Small intestine (tissue), 7 donors: ENCODE measurements at regions not wholly inside any gene's neighbourhood (a gene's known extent, or its start where the extent isn't known, plus 50 kb on each side); places are given as distances from the start of the nearest gene placed in this dataset.

Experiments used
- DNase-seq, 2 donors: peaks; one replicate each; pipeline versions ENCODE4 v3.0.0 to v3.0.0-alpha.2; 2013
- FAIRE-seq: peaks from 2 replicates; lab custom pipeline; 2012; peaks lifted over from hg19 to GRCh38; lab: Jason Lieb, UNC
- H3K27ac ChIP-seq, 3 donors: one replicate each; pipeline ENCODE4 v1.5.1; 2013; ENCODE audit warnings: low read length in 2 of 3, mild to moderate bottlenecking in 2 of 3, control low read depth in 1 of 3, inconsistent platforms in 1 of 3, low read depth in 1 of 3, moderate library complexity in 1 of 3
- H3K27me3 ChIP-seq, 3 donors: one replicate each; pipeline ENCODE4 v1.6.1; 2013; ENCODE audit warnings: low read length in 3 of 3, inconsistent platforms in 1 of 3; ENCODE audit not compliant: control insufficient read depth in 3 of 3, insufficient read depth in 3 of 3
- H3K36me3 ChIP-seq, 3 donors: one replicate each; pipeline ENCODE4 v1.6.1; 2013; ENCODE audit warnings: low read length in 3 of 3, inconsistent platforms in 1 of 3, low read depth in 1 of 3, mild to moderate bottlenecking in 1 of 3, moderate library complexity in 1 of 3; ENCODE audit not compliant: control insufficient read depth in 3 of 3, insufficient read depth in 2 of 3
- H3K4me1 ChIP-seq, 3 donors: one replicate each; pipeline ENCODE4 v1.6.1; 2013; ENCODE audit warnings: low read length in 2 of 3, inconsistent platforms in 1 of 3, low read depth in 1 of 3, mild to moderate bottlenecking in 1 of 3, moderate library complexity in 1 of 3; ENCODE audit not compliant: control insufficient read depth in 3 of 3, insufficient read depth in 2 of 3
- H3K4me3 ChIP-seq, 3 donors: one replicate each; pipeline ENCODE4 v1.5.1; 2013; ENCODE audit warnings: low read length in 3 of 3, control low read depth in 1 of 3, inconsistent platforms in 1 of 3, low read depth in 1 of 3, mild to moderate bottlenecking in 1 of 3, moderate library complexity in 1 of 3
- H3K9me3 ChIP-seq, 2 donors: one replicate each; pipeline ENCODE4 v1.6.1; 2013; ENCODE audit warnings: low read depth in 1 of 2, low read length in 1 of 2; ENCODE audit not compliant: control insufficient read depth in 2 of 2, insufficient read depth in 1 of 2
- WGBS, 3 donors: extraction: QIAGEN DNeasy Blood & Tissue Kit; methylation state at CpG; one replicate each; pipeline ENCODE4 v1.1.7; 2013; 5-methylcytosine and 5-hydroxymethylcytosine counted together
- donor health status: healthy with polysubstance abuse.
- donor health status: control.
- donor health status: control.
- donor health status: Bipolar disorder and iron deficiency.
- donor health status: healthy.

- no peak for DNase-seq
- Histone ChIP-seq H3K36me3 (no peaks in the 10 kb centered on the region), H3K9me3 (no peaks in the 10 kb centered on the region), H3K4me3 (no peak overlapping the region), H3K27ac (no peak overlapping the region), H3K4me1 (no peaks in the 10 kb centered on the region), H3K27me3 (no peaks in the 10 kb centered on the region)
- 54 to 68% (median 59%) methylated on average over 5 of the region's 5 CpGs for WGBS, 3 donors
- FAIRE-seq = no peak
Measured at GRCh38 chr14:54275997-54276725, 120.6 kb upstream of the CDKN3 start.

- WGBS, 3 donors = 42 to 59% (median 43%) methylated on average over 2 of the region's 2 CpGs
- FAIRE-seq = no peak
- no peak for DNase-seq
Measured at GRCh38 chr14:54278087-54278486, 118.7 kb upstream of the CDKN3 start.

DNA sequence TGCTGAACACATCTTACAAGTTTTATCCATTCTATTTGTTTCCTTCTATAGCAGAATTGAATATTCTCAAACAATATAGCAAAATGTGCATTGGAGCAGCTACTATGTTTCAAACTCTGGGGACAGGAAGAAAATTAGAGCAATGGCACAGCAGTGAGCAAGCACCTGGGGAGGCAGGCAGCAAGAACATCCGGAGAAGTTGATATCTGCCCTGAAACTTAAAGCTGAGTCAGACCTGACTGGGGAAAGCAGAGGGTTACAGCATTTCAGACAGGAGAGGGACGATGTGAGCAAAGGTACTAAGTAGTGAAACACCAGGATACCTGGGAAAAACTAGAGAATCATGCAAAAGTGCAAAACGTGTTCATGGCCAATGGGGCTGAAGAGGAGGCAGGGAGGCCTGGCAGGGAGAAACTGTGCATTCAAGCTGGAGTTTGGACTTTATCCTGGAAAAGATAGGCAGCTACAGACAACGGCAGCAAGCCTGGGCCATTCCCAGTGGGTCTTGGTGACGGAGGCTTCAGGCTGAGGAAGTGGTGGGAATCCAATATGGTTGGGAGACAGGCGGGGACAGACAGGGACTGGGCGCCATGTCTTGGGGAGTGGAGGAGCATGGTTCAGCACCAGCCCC, 118.0 kb upstream of the CDKN3 start:
- no peak overlapping the region for H3K27ac ChIP-seq
- H3K36me3 ChIP-seq = no peaks in the 10 kb centered on the region
- H3K9me3 ChIP-seq = no peaks in the 10 kb centered on the region
- WGBS, 3 donors = 63 to 84% (median 70%) methylated on average over 7 of the region's 7 CpGs
- no peak for DNase-seq
- no peaks in the 10 kb centered on the region for H3K27me3 ChIP-seq
- FAIRE-seq = no peak
- H3K4me3 ChIP-seq = no peak overlapping the region
- H3K4me1 ChIP-seq = no peaks in the 10 kb centered on the region

More at GRCh38 chr14:54278087-54278486, 118.7 kb upstream of the CDKN3 start:
- H3K4me3 ChIP-seq = no peak overlapping the region
- H3K9me3 ChIP-seq = no peaks in the 10 kb centered on the region
- H3K36me3 ChIP-seq = no peaks in the 10 kb centered on the region
- H3K4me1 ChIP-seq = no peaks in the 10 kb centered on the region
- H3K27ac ChIP-seq = no peak overlapping the region
- H3K27me3 ChIP-seq = no peaks in the 10 kb centered on the region

DNA sequence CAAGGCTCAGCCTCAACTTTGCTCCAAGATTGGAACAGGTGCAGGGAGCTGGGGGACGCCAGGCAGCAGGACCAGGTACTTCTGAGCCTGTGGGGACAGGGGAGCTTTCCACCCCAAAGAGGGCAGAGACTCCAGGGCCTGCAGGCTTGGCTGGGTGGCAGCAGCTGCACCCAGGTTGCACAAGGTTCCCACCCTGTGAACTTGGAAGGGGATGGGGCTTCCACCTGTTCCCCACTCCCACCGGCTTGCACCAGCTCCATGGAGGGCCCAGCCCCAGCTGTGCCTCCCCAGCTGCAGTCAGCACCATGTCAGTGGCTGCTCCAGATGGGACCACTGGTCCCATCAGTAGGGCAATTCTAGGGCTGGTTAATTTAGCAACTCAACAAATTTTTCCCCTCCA, 114.0 kb upstream of the CDKN3 start:
- 53 to 82% (median 74%) methylated on average over 2 of the region's 2 CpGs for WGBS, 3 donors
- no peak for FAIRE-seq
- H3K27me3 ChIP-seq = no peaks in the 10 kb centered on the region

GRCh38 chr14:54285030-54285429, 111.8 kb upstream of the CDKN3 start:
- Histone ChIP-seq H3K27me3 (no peaks in the 10 kb centered on the region), H3K27ac (no peak overlapping the region), H3K36me3 (no peaks in the 10 kb centered on the region), H3K4me3 (no peak overlapping the region), H3K4me1 (no peaks in the 10 kb centered on the region), H3K9me3 (no peaks in the 10 kb centered on the region)
- DNase-seq = no peak
- no peak for FAIRE-seq
- WGBS, 3 donors = 89 to 93% (median 92%) methylated on average over 6 of the region's 6 CpGs

More for the DNA sequence above, 114.0 kb upstream of the CDKN3 start:
- Histone ChIP-seq H3K36me3 (no peaks in the 10 kb centered on the region), H3K4me3 (no peak overlapping the region), H3K4me1 (no peaks in the 10 kb centered on the region), H3K27ac (no peak overlapping the region), H3K9me3 (no peaks in the 10 kb centered on the region)
- no peak for DNase-seq

DNA sequence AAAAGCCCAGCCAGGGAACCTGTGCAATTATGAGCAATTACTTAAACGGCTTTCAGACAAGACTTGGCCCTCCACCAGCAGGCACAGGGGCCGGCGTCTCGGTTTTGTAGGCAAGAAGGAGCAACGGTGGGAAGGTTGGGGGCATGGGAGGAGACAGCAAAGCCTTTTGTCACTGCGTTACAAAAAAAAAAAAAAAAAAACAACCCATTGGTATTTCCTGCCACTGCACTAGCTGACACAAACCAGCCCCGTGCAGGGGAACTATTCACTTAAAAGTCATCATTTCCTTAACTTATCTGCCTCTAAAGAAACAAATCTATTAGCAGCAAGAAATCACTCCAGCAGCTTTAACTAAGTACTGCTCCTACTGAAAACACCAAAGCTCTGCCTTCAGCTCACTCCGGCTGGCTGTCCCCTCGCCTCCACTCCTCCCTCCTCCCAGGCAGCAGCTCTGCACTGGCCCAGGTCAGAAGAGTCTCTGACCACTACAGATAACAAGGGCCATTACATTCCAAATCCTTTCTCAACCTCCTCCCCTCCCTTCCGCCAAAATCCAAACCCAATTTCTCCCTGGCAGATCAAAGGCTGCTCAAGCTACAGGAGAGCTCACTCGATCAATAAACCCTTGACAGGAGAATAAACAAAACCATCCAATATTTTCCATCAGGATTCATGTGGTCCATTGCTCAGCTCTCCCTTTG, 105.2 kb upstream of the CDKN3 start:
- DNase-seq (no peak), FAIRE-seq (no peak)
- Histone ChIP-seq H3K4me1 (no peaks in the 10 kb centered on the region), H3K9me3 (no peaks in the 10 kb centered on the region), H3K4me3 (no peak overlapping the region), H3K36me3 (no peaks in the 10 kb centered on the region), H3K27me3 (no peaks in the 10 kb centered on the region), H3K27ac (no peak overlapping the region)
- 34 to 41% (median 39%) methylated on average over 11 of the region's 11 CpGs for WGBS, 3 donors

- 86 to 89% (median 88%) methylated on average over 3 of the region's 3 CpGs for WGBS, 3 donors
- Histone ChIP-seq H3K27me3 (no peaks in the 10 kb centered on the region), H3K9me3 (no peaks in the 10 kb centered on the region), H3K27ac (no peak overlapping the region), H3K4me1 (no peaks in the 10 kb centered on the region), H3K36me3 (no peaks in the 10 kb centered on the region), H3K4me3 (no peak overlapping the region)
- DNase-seq (no peak), FAIRE-seq (no peak)
Measured at GRCh38 chr14:54294802-54295201, 102.0 kb upstream of the CDKN3 start.

DNA sequence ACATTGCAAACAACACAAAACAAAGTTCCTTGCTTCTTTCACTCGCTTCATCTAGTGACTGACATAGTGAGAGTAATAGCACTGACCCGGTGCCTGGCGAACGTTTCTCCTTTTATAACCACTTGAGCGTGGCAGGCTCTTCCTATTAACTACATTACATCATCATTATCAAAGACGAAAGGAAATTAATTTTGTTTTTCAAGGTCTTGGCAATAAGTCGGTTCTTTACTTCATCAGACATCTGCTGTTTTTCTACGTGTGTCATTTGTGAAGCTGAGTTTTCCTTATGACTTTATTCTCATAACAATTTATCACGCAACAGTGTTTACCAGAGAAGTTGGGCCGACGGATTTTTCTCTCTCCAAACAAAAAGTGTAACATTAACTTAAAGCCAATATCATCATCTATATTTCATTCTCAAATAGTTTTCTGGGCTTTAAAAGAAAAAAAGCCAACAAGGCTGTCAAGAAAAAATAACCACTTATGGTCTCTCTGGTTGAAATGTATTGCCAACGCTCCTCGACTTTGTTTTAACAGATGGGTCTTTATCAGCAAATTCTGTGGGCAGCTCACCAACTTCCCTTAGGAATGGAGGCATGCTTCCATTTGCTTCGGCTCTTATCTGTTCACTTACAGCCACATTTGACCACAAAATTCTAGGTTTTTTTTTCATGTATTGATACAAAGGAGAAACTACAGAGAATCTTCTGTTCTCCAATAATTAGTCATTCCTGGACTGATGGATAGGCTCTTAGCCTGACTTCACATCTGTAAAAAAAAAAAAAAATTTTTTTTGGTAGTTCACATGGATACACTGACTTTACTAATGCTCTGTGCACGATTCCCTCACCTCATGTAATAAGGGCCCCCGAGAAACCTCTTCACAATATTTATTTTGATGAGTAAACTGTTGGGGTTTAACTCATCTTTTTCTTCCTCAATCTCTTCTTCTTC, 97.1 kb upstream of the CDKN3 start:
- no peaks in the 10 kb centered on the region for H3K36me3 ChIP-seq
- DNase-seq (peak in 1 of 2 donors; percentile 10), FAIRE-seq (no peak)

More for the DNA sequence above, 97.1 kb upstream of the CDKN3 start:
- Histone ChIP-seq H3K4me1 (peaks cover 0 to 4% (median 3%) of the 10 kb centered on the region in 3 donors), H3K27me3 (no peaks in the 10 kb centered on the region), H3K27ac (no peak overlapping the region), H3K4me3 (no peak overlapping the region), H3K9me3 (no peaks in the 10 kb centered on the region)
- 38 to 43% (median 41%) methylated on average over 16 of the region's 16 CpGs for WGBS, 3 donors
